ENCODE measurements at regions not wholly inside any gene's neighbourhood (a gene's known extent, or its start where the extent isn't known, plus 50 kb on each side); places are given as distances from the start of the nearest gene placed in this dataset.

- H3K27ac ChIP-seq: no peak overlapping the region
These were observed 145.1 kb upstream of the SP8 start for GRCh38 chr7:20931739-20932138.

GRCh38 chr7:20932785-20933527 lies 146.3 kb upstream of the SP8 start:
- no peak overlapping the region for H3K27ac ChIP-seq
- no peak overlapping the region for H3K4me3 ChIP-seq

More at GRCh38 chr7:20931739-20932138, 145.1 kb upstream of the SP8 start:
- no peak overlapping the region for H3K4me3 ChIP-seq

GRCh38 chr7:20945451-20945850 lies 158.8 kb upstream of the SP8 start:
- no peak overlapping the region for H3K4me3 ChIP-seq
- no peak overlapping the region for H3K27ac ChIP-seq

DNA sequence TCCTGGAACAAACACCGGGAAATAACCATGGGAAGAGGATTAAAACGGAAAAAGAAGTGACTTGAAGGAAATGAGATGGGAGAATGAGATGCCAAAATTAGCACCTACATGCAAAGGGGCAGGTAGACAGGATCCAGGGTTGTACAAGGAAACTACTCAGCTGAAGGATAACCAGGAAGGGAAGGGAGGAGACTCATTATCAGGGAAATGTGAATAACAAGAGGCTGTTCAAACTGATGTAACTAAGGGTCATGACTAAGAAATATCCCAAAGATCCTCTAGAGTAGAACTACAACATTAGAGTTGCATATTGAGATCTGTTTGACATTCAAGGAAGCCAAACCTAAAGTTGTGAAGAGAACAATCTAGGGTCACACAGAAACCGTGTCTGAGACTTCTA lies 166.2 kb upstream of the SP8 start:
- Histone ChIP-seq H3K4me3 (no peak overlapping the region), H3K27ac (no peak overlapping the region)

DNA sequence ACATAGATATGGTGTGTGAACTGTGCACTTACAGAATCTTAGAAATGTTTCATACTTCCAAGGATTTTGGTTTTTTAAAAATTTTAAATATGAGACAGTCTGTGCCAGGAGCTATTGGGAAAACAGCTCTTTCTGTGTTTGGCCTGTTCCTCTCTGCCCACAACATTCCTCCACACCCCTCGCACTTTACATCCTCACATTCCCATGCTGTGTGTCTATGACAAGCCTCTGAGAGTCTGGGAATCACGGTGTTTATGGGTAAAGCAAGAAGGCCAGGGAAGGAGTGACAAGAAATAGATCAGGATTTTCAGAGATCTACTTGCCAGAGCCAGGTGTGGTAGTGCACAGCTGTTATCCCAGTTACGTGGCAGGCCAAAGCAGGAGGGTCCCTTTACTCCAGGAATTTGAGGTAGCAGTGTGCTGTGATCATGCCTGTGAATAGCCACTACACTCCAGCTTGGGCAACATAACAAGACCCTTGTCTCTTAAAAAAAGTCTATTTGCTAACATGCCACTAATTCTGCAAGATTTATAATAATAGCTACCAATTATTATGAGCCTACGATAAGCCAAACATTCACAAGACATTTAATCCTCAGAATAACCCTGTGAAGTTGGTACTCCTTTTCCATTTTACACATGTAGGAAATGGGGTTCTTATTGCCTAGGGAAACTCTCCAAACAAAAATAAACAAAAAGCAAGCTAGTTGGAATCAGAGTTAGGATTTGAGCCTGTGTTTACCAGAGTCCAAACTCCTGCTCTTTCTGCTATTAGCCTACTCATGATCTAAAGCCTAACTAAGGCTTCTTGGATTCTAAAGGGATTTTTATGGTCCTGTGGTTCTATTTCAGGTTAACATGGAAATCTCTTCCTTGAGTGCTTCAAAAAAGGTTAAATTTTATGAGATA lies 168.3 kb upstream of the SP8 start:
- H3K27ac ChIP-seq: no peak overlapping the region
- no peak overlapping the region for H3K4me3 ChIP-seq

DNA sequence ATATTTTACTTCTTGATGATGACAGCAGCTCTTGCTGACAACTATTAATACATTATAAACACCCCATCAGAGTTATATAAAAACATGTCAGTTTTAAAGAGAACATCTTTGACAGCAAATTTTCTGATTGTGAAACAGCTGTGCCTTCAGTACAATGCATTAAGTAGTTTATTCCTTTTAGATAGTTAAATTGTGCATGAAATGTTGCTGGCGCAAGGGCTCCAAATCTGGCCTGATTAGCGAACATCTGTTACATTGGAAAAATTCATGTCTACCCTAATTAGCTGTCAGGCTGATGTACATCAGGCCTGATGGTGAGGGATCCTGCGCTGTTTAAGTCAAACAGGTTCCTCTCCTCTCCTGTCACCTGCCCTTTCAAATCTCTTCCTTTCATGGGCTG lies 171.9 kb upstream of the SP8 start:
- Histone ChIP-seq H3K4me3 (no peak overlapping the region), H3K27ac (no peak overlapping the region)

DNA sequence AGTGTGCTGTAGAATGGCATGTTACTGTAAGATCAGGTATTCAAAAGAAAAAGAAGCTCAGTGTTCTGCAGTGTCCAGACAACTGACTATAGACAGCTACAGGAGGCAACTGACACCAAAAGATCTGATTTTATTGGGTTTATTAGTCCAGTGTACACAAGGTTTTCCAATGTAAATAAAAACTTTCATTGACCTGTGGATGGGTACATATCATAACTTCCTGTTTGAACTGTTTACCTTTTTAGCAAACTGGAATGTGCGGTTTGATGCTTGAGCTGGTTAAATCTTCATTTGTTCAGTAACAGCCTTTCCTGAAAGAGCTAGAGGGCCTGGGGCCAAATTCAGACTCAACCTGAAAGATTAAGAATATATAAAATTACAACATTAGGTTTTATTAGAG lies 172.6 kb upstream of the SP8 start:
- no peak overlapping the region for H3K27ac ChIP-seq
- H3K4me3 ChIP-seq: no peak overlapping the region

GRCh38 chr7:20963556-20964280 lies 177.0 kb upstream of the SP8 start:
- Histone ChIP-seq H3K27ac (no peak overlapping the region), H3K4me3 (no peak overlapping the region)

- Histone ChIP-seq H3K27ac (no peak overlapping the region), H3K4me3 (no peak overlapping the region)
These were observed 177.7 kb upstream of the SP8 start for GRCh38 chr7:20964281-20964918.

- no peak overlapping the region for H3K27ac ChIP-seq
- H3K4me3 ChIP-seq: no peak overlapping the region
These were observed 184.5 kb upstream of the SP8 start for GRCh38 chr7:20971219-20971618.

DNA sequence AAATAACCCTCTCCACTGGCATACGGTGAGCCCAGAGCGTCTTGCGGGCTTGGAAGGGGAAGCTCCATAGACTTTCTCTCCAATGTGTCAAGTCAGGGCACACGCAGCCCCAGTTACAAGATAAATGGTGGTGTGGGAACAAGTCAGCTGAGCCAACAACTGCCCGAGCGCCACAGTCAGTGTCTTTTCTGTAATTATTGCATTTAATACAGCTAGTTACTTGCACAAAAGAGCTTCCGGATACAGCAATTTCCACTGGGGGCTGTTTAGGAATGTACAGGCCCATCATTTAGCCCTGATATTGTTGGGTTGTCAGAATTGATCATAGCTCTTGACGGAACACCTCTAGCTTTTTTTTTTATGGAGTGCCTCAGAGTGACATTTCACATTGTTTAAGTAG lies 193.5 kb upstream of the SP8 start:
- H3K4me3 ChIP-seq: no peak overlapping the region
- no peak overlapping the region for H3K27ac ChIP-seq

DNA sequence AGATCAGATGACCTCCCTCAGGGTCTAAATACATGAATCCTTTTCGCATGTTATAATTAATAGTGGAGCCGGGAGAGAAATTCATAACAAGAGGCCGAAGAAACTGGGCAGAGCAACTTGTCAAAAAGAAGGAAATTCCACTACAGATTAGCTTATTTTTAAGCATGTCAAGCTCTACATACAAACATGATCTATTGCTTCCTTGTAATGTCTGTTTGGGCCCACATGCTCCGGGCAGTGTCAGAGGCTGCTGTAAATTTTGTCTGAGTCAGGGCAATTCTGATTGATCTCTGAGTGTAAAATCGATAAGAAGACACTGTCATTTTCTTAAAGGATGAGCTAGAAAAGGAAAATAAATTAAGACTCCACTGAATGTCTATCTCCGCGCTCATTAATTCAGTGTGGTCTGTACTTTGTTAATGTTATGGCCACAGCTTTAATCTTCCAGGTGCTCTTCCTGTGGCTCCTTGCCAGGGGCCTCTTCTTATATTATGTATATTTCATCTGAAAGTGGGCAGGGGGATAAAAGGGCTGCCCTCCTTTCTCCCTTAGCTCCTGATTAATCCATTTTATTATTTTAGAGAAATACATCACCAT lies 194.1 kb upstream of the SP8 start:
- Histone ChIP-seq H3K27ac (no peak overlapping the region), H3K4me3 (no peak overlapping the region)

DNA sequence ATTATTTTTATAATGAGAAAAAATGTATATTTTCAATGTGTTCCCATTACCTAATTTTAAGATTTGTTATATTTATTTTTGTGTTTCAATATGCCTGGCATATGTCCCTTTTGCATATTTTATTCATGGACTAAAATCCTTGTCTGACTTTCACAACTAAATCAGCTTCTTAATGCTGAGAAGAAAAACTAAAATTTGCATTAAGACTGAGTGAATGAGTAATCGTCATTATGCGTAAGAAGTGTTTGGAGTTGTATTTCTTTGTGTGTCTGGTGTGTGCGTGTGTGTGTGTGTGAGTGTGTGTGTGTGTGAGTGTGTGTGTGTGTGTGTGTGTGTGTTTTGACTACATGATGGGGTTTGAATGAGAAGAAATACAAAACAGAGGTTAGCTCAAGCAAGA lies 201.7 kb upstream of the SP8 start:
- H3K27ac ChIP-seq: no peak overlapping the region
- no peak overlapping the region for H3K4me3 ChIP-seq

- Histone ChIP-seq H3K4me3 (no peak overlapping the region), H3K27ac (no peak overlapping the region)
These were observed 204.9 kb upstream of the SP8 start for GRCh38 chr7:20991544-20991943.

DNA sequence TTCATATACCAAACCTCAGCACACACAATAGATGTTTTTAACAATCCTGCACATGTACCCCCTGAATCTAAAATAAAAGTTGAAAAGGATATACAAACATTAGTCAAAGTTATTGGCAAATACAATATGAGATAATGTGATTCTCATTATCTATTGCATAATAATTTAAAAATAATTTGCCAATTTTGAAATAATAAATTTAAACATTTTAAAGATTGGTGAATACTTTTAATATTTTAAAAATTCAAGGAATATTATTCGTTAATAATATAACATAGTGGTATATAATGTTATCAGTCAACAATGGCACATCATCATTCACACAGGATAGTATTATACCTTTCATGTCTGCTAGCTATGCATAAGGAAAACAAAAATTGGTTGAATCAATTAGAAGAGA lies 207.0 kb upstream of the SP8 start:
- Histone ChIP-seq H3K27ac (no peak overlapping the region), H3K4me3 (no peak overlapping the region)

- Histone ChIP-seq H3K4me3 (no peak overlapping the region), H3K27ac (no peak overlapping the region)
These were observed 211.6 kb upstream of the SP8 start for GRCh38 chr7:20998309-20998708.

- H3K4me3 ChIP-seq: no peak overlapping the region
- H3K27ac ChIP-seq: no peak overlapping the region
These were observed 224.5 kb upstream of the SP8 start for GRCh38 chr7:21011153-21011552.

DNA sequence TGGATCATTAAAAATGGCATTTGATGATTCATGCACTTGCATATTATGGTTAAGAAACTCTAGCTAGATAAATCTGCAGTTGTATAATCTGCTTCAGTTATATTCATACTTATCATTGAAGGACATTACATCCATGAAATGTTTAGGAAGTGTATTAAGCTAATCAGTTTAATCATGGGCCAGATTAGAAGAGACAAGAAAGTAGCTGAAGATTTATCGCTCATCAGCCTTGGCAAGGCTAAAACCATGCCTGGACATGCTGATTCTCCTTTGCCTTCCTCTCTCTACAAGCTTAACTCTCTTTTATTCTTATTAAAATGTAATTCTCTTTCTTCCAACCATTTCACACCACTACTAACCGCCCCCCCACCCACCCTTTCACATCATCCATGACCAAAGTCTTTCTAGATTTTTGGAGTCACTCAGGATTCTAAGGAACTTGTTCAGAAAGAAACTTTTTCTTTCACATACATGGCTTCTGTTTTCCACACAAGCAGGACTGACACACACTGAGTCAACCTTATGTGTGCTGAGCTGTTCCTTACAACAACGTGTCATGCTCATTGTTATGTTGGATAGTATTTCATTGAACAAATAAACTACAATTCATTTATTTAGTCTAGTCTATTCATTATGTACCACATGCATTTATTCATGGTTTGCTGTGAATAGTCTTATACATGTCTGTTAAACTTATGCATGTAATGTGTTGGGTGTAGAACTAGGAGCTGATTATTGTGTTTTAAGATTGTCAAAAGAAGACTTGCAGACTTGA lies 227.3 kb upstream of the SP8 start:
- Histone ChIP-seq H3K27ac (no peak overlapping the region), H3K4me3 (no peak overlapping the region)

GRCh38 chr7:21020667-21021066 lies 234.0 kb upstream of the SP8 start:
- no peak overlapping the region for H3K27ac ChIP-seq
- no peak overlapping the region for H3K4me3 ChIP-seq
